HEK293T (cell line): ENCODE measurements at regions not wholly inside any gene's neighbourhood (a gene's known extent, or its start where the extent isn't known, plus 50 kb on each side); places are given as distances from the start of the nearest gene placed in this dataset.

Source experiments
- ARNT ChIP-seq: fragments of 450-650 bp; IDR thresholded peaks from 2 replicates; pipeline ENCODE4 v1.6.1; 2017; ENCODE audit warnings: mild to moderate bottlenecking
- BHLHE40 ChIP-seq: fragments of 450-650 bp; IDR thresholded peaks from 2 replicates; pipeline ENCODE4 v1.6.1; 2016; ENCODE audit warnings: mild to moderate bottlenecking, moderate library complexity, borderline replicate concordance
- FOXM1 ChIP-seq: fragments of 450-650 bp; IDR thresholded peaks from 2 replicates; pipeline ENCODE4 v1.6.1; 2017; ENCODE audit warnings: mild to moderate bottlenecking, borderline replicate concordance
- SP1 ChIP-seq: fragments of 450-650 bp; IDR thresholded peaks from 2 replicates; pipeline ENCODE4 v1.6.1; 2017
- SUZ12 ChIP-seq: fragments of 450-650 bp; IDR thresholded peaks from 2 replicates; pipeline ENCODE4 v1.6.1; 2016; ENCODE audit warnings: mild to moderate bottlenecking
- TARDBP ChIP-seq: fragments of 450-650 bp; IDR thresholded peaks from 2 replicates; pipeline ENCODE4 v1.6.1; 2016
- ZNF384 ChIP-seq: fragments of 450-650 bp; IDR thresholded peaks from 2 replicates; pipeline ENCODE4 v1.6.1; 2016

- TF ChIP-seq SP1 (no peak), FOXM1 (no peak), ZNF384 (no peak), SUZ12 (no peak), BHLHE40 (no peak), TARDBP (no peak), ARNT (no peak)
Measured at GRCh38 chr9:82732928-82733327, 330.0 kb downstream of the RASEF start.
